WTC11 (cell line): ENCODE measurements at regions not wholly inside any gene's neighbourhood (a gene's known extent, or its start where the extent isn't known, plus 50 kb on each side); places are given as distances from the start of the nearest gene placed in this dataset.

Source experiments
- ATAC-seq: fragments of 200-7000 bp; cut with Tn5 transposase; 2 replicates; pipeline ENCODE4 v1.10.0; 2021; ENCODE audit warnings: mild to moderate bottlenecking, moderate library complexity
- CTCF ChIA-PET: fragments of 300-600 bp; sonication (Branson Sonifier 250); formaldehyde crosslinking; loops from one replicate; lab custom pipeline; 2021; ENCODE audit warnings: antibody characterized with exemption; lab: Charles Lee
- POLR2A ChIA-PET: fragments of 350-600 bp; sonication (Branson Sonifier 250); formaldehyde crosslinking; loops from one replicate; lab custom pipeline; 2021; ENCODE audit warnings: antibody characterized with exemption; lab: Charles Lee
- DNase-seq: peaks from one replicate; pipeline ENCODE4 v3.0.0; 2021; ENCODE audit warnings: low spot score
- H3K27ac Mint-ChIP-seq: 2 replicates; pipeline ENCODE4 v1.8.0; 2021; ENCODE audit warnings: mixed read lengths
- H3K27me3 Mint-ChIP-seq: 2 replicates; pipeline ENCODE4 v1.8.0; 2021; ENCODE audit warnings: low read depth, mild to moderate bottlenecking, moderate library complexity, mixed read lengths
- H3K36me3 Mint-ChIP-seq: 2 replicates; pipeline ENCODE4 v1.8.0; 2021; ENCODE audit warnings: mixed read lengths
- H3K4me1 Mint-ChIP-seq: 2 replicates; pipeline ENCODE4 v1.8.0; 2022; ENCODE audit warnings: mixed read lengths
- H3K4me3 Mint-ChIP-seq: 2 replicates; pipeline ENCODE4 v1.8.0; 2021; ENCODE audit warnings: mild to moderate bottlenecking, moderate library complexity, mixed read lengths
- H3K9me3 Mint-ChIP-seq: 2 replicates; pipeline ENCODE4 v1.8.0; 2021; ENCODE audit warnings: mixed read lengths
- CBFB ChIP-seq: sonication (generic); formaldehyde crosslinking; IDR thresholded peaks from 2 replicates; pipeline ENCODE4 v1.8.1; 2022; ENCODE audit warnings: mild to moderate bottlenecking, low read depth, missing genetic modification reagents
- CREM ChIP-seq: sonication (generic); formaldehyde crosslinking; IDR thresholded peaks from 2 replicates; pipeline ENCODE4 v1.8.1; 2022; ENCODE audit warnings: mild to moderate bottlenecking, missing genetic modification reagents, moderate library complexity
- ELF4 ChIP-seq: sonication (generic); formaldehyde crosslinking; IDR thresholded peaks from 2 replicates; pipeline ENCODE4 v1.8.1; 2022; ENCODE audit warnings: low read depth, mild to moderate bottlenecking, moderate library complexity, missing genetic modification reagents
- FOXJ3 ChIP-seq: sonication (generic); formaldehyde crosslinking; IDR thresholded peaks from 2 replicates; pipeline ENCODE4 v1.9.0; 2021; ENCODE audit warnings: missing genetic modification reagents, mild to moderate bottlenecking, borderline replicate concordance
- GRHL2 ChIP-seq: fragments of 250-450 bp; sonication (Bioruptor Pico); IDR thresholded peaks from 2 replicates; pipeline ENCODE4 v1.8.0; 2022; ENCODE audit warnings: mild to moderate bottlenecking, moderate library complexity; ENCODE audit not compliant: insufficient replicate concordance, severe bottlenecking
- IRF2 ChIP-seq: sonication (generic); formaldehyde crosslinking; IDR thresholded peaks from 2 replicates; pipeline ENCODE4 v1.8.0; 2022; ENCODE audit warnings: low read depth, missing genetic modification reagents, borderline replicate concordance
- MXD4 ChIP-seq: fragments of 250-450 bp; sonication (Bioruptor Pico); IDR thresholded peaks from 2 replicates; pipeline ENCODE4 v1.8.0; 2021; ENCODE audit warnings: mild to moderate bottlenecking, moderate library complexity, borderline replicate concordance
- NFE2L1 ChIP-seq: sonication (generic); formaldehyde crosslinking; IDR thresholded peaks from 2 replicates; pipeline ENCODE4 v1.8.1; 2023; ENCODE audit warnings: missing genetic modification reagents
- PRRX2 ChIP-seq: fragments of 250-450 bp; sonication (Bioruptor Pico); IDR thresholded peaks from 2 replicates; pipeline ENCODE4 v1.8.0; 2021; ENCODE audit warnings: mild to moderate bottlenecking
- SMAD3 ChIP-seq: sonication (generic); formaldehyde crosslinking; IDR thresholded peaks from 2 replicates; pipeline ENCODE4 v1.8.0; 2022; ENCODE audit warnings: missing genetic modification reagents, mild to moderate bottlenecking, borderline replicate concordance
- ZNF232 ChIP-seq: sonication (generic); formaldehyde crosslinking; IDR thresholded peaks from 2 replicates; pipeline ENCODE4 v1.8.0; 2022; ENCODE audit warnings: mild to moderate bottlenecking, missing genetic modification reagents
- TF ChIP-seq, protein P1 (sequence below): sonication (generic); formaldehyde crosslinking; IDR thresholded peaks from 2 replicates; pipeline ENCODE4 v1.8.0; 2023; ENCODE audit warnings: mild to moderate bottlenecking, missing genetic modification reagents
- TF ChIP-seq, protein P2 (sequence below): sonication (generic); formaldehyde crosslinking; IDR thresholded peaks from 2 replicates; pipeline ENCODE4 v1.8.1; 2022; ENCODE audit warnings: mild to moderate bottlenecking, missing genetic modification reagents, moderate library complexity, borderline replicate concordance
- TF ChIP-seq, protein P3 (sequence below): fragments of 250-450 bp; sonication (Bioruptor Pico); IDR thresholded peaks from 2 replicates; pipeline ENCODE4 v1.8.0; 2021; ENCODE audit warnings: mild to moderate bottlenecking
- TF ChIP-seq, protein P4 (sequence below): fragments of 250-450 bp; sonication (Bioruptor Pico); conservative IDR thresholded peaks from 2 replicates; pipeline ENCODE4 v1.9.0; 2021; ENCODE audit warnings: mild to moderate bottlenecking
- TF ChIP-seq, protein P5 (sequence below): sonication (generic); formaldehyde crosslinking; IDR thresholded peaks from 2 replicates; pipeline ENCODE4 v1.8.1; 2022; ENCODE audit warnings: missing genetic modification reagents, borderline replicate concordance
- TF ChIP-seq, protein P6 (sequence below): fragments of 250-450 bp; sonication (Bioruptor Pico); IDR thresholded peaks from 2 replicates; pipeline ENCODE4 v1.9.0; 2021; ENCODE audit warnings: mild to moderate bottlenecking
- TF ChIP-seq, protein P7 (sequence below): sonication (generic); formaldehyde crosslinking; conservative IDR thresholded peaks from 2 replicates; pipeline ENCODE4 v1.8.1; 2023; ENCODE audit warnings: mild to moderate bottlenecking, low read depth, missing genetic modification reagents, moderate library complexity

DNA sequence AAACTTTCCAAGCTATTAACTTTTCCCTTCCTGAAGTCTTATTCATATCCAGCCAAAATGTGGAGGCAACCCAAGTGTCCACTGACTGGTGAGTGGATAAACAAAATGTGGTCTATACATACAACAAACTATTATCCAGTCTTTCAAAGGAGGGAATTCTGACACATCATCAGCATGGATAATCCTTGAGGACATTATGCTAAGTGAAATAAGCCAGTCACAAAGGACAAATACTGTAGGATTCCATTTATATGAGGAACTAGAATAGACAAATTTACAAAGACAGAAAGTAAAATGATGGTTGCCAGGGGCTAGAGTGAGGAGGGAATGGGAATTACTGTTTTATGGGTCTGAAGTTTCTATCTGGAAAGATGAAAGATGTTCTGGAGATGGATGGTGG lies 178.7 kb upstream of the PITX2 start:
- Mint-ChIP-seq H3K4me1 (peaks cover 11% of the 10 kb centered on the region), H3K4me3 (no peak overlapping the region), H3K36me3 (no peaks in the 10 kb centered on the region), H3K27ac (no peak overlapping the region), H3K9me3 (no peaks in the 10 kb centered on the region), H3K27me3 (no peaks in the 10 kb centered on the region)
- CTCF ChIA-PET: no interaction called here
- ATAC-seq (no peak), DNase-seq (no peak)
- POLR2A ChIA-PET: no interaction called here
- TF ChIP-seq NFE2L1 (CRISPR knock-in tag) (no peak), MXD4 (CRISPR knock-in tag) (no peak), ELF4 (no peak), CBFB (CRISPR knock-in tag) (no peak), PRRX2 (CRISPR knock-in tag) (no peak), IRF2 (CRISPR knock-in tag) (no peak), FOXJ3 (CRISPR knock-in tag) (no peak), GRHL2 (no peak), ZNF232 (CRISPR knock-in tag) (no peak), SMAD3 (CRISPR knock-in tag) (no peak), CREM (CRISPR knock-in tag) (no peak)
- TF ChIP-seq, protein P1, sequence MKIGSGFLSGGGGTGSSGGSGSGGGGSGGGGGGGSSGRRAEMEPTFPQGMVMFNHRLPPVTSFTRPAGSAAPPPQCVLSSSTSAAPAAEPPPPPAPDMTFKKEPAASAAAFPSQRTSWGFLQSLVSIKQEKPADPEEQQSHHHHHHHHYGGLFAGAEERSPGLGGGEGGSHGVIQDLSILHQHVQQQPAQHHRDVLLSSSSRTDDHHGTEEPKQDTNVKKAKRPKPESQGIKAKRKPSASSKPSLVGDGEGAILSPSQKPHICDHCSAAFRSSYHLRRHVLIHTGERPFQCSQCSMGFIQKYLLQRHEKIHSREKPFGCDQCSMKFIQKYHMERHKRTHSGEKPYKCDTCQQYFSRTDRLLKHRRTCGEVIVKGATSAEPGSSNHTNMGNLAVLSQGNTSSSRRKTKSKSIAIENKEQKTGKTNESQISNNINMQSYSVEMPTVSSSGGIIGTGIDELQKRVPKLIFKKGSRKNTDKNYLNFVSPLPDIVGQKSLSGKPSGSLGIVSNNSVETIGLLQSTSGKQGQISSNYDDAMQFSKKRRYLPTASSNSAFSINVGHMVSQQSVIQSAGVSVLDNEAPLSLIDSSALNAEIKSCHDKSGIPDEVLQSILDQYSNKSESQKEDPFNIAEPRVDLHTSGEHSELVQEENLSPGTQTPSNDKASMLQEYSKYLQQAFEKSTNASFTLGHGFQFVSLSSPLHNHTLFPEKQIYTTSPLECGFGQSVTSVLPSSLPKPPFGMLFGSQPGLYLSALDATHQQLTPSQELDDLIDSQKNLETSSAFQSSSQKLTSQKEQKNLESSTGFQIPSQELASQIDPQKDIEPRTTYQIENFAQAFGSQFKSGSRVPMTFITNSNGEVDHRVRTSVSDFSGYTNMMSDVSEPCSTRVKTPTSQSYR: no peak
- TF ChIP-seq, protein P2, sequence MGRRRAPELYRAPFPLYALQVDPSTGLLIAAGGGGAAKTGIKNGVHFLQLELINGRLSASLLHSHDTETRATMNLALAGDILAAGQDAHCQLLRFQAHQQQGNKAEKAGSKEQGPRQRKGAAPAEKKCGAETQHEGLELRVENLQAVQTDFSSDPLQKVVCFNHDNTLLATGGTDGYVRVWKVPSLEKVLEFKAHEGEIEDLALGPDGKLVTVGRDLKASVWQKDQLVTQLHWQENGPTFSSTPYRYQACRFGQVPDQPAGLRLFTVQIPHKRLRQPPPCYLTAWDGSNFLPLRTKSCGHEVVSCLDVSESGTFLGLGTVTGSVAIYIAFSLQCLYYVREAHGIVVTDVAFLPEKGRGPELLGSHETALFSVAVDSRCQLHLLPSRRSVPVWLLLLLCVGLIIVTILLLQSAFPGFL: no peak
- TF ChIP-seq, protein P3, sequence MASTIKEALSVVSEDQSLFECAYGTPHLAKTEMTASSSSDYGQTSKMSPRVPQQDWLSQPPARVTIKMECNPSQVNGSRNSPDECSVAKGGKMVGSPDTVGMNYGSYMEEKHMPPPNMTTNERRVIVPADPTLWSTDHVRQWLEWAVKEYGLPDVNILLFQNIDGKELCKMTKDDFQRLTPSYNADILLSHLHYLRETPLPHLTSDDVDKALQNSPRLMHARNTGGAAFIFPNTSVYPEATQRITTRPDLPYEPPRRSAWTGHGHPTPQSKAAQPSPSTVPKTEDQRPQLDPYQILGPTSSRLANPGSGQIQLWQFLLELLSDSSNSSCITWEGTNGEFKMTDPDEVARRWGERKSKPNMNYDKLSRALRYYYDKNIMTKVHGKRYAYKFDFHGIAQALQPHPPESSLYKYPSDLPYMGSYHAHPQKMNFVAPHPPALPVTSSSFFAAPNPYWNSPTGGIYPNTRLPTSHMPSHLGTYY (CRISPR knock-in tag): no peak
- TF ChIP-seq, protein P4, sequence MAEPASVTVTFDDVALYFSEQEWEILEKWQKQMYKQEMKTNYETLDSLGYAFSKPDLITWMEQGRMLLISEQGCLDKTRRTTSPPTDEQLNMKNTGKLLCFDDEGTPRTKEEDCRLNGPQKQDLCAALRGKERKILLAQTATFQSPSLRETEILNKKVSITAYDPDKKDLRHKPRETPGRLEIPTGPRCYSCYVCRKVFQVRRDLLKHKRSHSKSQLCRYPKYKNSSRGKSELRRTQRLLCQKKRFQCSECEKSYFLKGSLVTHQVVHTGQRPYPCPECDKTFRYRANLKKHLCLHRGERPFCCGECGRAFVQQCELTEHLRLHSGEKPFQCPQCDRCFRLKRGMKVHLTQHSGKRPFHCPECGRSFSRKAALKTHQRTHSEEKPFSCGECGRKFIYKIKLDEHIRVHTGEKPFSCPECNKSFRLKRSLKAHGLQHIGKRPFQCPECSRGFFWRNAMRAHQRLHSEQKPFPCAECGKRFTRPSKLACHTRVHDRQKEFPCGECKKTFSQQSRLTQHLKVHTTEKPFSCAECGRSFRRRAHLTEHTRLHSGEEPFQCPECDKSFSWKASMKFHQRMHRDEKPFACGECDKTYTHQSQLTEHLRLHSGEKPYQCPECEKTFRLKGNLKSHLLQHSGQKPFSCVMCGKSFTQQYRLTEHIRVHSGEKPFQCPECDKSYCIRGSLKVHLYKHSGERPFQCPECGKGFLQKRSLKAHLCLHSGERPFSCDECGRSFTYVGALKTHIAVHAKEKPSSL (CRISPR knock-in tag): no peak
- TF ChIP-seq, protein P5, sequence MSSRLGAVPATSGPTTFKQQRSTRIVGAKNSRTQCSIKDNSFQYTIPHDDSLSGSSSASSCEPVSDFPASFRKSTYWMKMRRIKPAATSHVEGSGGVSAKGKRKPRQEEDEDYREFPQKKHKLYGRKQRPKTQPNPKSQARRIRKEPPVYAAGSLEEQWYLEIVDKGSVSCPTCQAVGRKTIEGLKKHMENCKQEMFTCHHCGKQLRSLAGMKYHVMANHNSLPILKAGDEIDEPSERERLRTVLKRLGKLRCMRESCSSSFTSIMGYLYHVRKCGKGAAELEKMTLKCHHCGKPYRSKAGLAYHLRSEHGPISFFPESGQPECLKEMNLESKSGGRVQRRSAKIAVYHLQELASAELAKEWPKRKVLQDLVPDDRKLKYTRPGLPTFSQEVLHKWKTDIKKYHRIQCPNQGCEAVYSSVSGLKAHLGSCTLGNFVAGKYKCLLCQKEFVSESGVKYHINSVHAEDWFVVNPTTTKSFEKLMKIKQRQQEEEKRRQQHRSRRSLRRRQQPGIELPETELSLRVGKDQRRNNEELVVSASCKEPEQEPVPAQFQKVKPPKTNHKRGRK (CRISPR knock-in tag): no peak
- TF ChIP-seq, protein P6, sequence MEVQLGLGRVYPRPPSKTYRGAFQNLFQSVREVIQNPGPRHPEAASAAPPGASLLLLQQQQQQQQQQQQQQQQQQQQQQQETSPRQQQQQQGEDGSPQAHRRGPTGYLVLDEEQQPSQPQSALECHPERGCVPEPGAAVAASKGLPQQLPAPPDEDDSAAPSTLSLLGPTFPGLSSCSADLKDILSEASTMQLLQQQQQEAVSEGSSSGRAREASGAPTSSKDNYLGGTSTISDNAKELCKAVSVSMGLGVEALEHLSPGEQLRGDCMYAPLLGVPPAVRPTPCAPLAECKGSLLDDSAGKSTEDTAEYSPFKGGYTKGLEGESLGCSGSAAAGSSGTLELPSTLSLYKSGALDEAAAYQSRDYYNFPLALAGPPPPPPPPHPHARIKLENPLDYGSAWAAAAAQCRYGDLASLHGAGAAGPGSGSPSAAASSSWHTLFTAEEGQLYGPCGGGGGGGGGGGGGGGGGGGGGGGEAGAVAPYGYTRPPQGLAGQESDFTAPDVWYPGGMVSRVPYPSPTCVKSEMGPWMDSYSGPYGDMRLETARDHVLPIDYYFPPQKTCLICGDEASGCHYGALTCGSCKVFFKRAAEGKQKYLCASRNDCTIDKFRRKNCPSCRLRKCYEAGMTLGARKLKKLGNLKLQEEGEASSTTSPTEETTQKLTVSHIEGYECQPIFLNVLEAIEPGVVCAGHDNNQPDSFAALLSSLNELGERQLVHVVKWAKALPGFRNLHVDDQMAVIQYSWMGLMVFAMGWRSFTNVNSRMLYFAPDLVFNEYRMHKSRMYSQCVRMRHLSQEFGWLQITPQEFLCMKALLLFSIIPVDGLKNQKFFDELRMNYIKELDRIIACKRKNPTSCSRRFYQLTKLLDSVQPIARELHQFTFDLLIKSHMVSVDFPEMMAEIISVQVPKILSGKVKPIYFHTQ (CRISPR knock-in tag): no peak
- TF ChIP-seq, protein P7, sequence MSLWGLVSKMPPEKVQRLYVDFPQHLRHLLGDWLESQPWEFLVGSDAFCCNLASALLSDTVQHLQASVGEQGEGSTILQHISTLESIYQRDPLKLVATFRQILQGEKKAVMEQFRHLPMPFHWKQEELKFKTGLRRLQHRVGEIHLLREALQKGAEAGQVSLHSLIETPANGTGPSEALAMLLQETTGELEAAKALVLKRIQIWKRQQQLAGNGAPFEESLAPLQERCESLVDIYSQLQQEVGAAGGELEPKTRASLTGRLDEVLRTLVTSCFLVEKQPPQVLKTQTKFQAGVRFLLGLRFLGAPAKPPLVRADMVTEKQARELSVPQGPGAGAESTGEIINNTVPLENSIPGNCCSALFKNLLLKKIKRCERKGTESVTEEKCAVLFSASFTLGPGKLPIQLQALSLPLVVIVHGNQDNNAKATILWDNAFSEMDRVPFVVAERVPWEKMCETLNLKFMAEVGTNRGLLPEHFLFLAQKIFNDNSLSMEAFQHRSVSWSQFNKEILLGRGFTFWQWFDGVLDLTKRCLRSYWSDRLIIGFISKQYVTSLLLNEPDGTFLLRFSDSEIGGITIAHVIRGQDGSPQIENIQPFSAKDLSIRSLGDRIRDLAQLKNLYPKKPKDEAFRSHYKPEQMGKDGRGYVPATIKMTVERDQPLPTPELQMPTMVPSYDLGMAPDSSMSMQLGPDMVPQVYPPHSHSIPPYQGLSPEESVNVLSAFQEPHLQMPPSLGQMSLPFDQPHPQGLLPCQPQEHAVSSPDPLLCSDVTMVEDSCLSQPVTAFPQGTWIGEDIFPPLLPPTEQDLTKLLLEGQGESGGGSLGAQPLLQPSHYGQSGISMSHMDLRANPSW (CRISPR knock-in tag): no peak
